ENCODE measurements at regions not wholly inside any gene's neighbourhood (a gene's known extent, or its start where the extent isn't known, plus 50 kb on each side); places are given as distances from the start of the nearest gene placed in this dataset.

- DNase-seq (ENCODE audit: extremely low read depth in 1 of 11, low read depth in 9 of 11, low spot score in 4 of 11) = peak in 1 of 11 donors; percentile 48
Observed at GRCh38 chr12:30806989-30807694, 52.4 kb upstream of the CAPRIN2 start.

DNA sequence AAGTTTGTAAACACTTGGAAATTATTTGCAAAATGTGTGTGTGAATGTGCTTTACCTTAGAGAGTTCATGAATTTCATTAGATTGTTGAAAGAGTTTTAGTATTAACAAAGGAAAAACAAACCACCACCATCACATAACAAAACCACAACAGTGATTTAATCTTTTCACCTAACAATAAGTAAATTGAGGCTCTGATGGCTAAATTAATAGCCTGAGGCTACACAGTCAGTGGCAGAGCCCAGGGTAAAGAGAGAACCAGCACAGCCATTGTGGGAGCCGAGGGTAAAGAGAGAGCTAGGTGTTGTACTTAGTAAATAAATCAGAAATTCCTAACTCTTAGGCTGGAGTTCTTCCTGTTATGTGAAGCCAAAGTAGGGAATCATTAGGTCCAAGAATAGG is 51.2 kb upstream of the CAPRIN2 start:
- DNase-seq (ENCODE audit: extremely low read depth in 1 of 11, low read depth in 9 of 11, low spot score in 4 of 11) = no peak

All from renal cortex interstitium (tissue), 11 donors.